ENCODE measurements at regions not wholly inside any gene's neighbourhood (a gene's known extent, or its start where the extent isn't known, plus 50 kb on each side); places are given as distances from the start of the nearest gene placed in this dataset.
A peak's percentile ranks its signal among the peaks of the same experiment; 100 is the strongest.
"Not testable (repeated sequence)": the region's sequence is repeated elsewhere in the genome, so short reads cannot be mapped to it uniquely, and the experiment has no call there.

DNA sequence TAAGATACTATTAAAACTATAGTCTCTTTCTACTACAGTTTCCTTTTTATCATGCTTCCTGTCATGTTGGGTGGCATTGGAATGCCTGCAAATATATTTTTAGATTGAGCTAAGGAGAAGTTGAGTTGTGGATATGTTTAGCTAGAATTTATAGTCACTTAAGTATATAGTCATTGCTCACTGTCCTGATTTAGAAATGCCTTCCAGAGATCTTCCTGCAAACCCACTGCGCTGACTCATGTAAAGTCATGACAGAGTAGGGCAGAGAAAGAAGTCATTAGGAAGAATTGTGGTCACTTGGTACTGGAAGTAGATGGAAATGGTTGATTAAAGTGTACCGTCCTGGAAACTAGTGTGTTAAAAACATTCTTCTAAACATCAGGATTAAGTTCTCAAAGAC is 490.3 kb upstream of the PABPC4L start:
- DNase-seq = no peak

DNA sequence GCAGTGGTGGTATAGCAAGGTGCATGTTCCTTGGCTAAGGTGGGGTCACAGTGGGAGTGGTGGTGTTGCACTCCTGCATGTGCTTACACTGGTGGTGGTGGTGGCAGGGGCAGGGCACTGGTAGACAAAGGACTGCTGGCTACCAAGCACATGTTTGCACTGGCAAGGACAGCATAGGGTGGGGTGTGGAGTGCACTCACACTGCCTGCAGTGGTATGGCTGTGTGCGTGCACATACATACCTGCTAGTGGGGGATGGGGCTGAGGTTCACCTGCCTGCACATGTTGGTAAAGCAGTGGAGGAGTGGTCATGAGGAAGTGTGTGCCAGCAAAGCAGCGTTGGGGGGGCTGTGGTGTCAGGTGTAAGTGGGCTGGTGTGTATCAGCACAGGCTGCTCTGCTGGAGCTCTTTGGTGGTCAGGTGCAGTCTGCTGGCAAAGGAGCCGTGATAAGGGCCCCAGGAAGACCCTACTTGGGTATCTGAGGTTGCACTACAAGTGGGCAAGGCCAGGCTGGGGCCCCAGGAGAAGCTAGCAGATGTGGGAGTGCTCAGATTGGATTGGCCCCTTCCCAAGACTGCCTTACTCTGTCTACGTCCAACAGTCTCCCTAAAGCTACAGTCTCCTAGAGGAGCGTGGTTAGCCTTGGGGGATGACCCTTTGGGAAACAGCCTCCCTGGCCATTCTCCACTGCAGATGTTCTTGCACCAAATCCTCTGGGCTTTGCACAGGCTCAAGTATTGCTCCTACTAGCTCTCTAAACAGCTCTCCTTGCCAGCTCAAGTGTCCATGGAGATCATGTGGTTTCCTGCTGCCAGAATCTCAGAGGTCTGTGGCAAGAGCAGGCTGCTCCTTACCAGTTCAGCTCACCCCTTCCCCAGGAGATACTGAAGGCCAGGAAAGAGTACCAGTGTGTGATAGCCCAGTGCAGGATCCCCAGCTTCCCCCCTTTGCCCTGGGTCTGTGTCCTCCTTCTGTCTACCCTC is 486.3 kb upstream of the PABPC4L start:
- no peak for DNase-seq

DNA sequence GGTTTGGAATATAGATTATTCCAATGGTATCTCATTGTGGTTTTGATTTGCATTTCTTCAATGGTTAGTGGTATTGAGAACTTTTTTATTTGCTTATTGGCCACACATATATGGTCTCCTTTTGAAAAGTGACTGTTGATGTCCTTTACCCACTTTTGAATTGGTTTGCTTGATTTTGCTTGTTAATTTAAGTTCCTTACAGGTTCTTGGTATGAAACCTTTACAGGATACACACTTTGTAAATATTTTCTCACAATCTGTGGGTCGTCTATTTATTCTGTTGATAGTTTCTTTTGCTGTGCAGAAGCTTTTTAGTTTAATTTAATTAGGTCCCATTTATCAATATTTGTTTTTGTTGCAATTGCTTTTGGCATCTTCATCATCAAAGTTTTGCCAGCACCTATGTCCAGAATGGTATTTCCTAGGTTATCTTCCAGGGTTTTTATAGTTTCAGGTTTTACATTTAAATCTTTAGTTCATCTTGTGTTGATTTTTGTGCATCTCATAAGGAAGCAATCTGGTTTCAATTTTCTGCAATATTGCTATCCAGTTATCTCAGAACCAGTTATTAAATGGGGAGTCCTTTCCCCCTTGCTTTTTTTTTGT is 475.7 kb upstream of the PABPC4L start:
- no peak for DNase-seq

DNA sequence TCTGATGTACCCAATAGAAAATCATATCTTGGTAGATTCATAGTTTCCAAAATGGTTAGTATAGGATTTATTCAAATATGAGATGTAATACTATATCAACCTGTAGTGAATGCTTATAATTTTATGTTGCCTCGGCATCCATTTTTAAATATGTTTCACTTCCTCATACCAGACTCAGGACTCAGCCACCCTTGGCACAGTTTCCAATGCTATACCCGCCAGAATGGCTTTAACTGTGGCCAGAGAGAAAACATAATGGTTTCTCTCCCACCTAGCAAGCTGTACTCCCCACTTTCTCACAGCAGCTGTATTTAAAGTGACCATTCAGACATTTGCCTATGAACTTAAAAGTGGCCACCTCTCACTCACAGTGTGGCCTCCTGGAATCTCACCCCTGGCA is 466.6 kb upstream of the PABPC4L start:
- DNase-seq = no peak

DNA sequence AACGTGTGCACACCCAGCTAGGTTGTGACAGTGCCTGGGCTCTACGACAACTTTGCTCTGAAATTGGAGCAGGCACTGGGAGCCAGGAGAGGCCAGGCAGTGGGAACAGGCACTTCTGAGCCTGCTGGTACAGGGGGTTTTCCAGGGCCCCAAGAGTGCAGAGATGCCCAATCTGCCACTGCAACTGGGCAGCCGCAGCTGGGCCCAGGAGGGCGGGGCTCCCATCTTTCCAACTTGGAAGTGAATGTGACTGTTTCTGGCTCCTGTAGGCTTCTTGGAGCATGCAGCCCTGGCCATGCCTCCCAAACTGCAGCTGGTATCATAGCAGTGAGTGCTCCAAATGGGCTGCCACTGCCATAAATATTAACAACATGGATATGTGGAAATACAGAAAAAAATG is 465.1 kb upstream of the PABPC4L start:
- no peak for DNase-seq

DNA sequence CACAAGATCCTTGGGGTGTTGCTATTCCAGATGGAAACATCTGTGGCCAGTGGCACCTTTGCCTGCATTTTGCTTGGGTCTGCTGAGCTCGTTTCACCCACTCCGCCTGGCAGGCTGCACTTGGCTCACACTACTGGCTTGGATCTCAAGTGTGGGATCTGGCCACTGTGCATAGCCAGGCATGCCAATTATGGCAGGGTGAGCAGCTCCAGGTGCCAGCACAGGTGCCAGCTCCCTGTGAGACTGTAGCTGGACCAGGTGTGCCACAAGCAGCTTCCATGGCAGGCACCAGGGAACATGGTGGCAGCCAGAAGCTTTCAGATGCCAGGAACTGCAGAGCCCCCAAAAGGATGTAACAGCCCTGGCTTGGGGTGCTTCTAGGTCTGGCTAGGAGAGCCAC is 463.8 kb upstream of the PABPC4L start:
- DNase-seq = no peak

DNA sequence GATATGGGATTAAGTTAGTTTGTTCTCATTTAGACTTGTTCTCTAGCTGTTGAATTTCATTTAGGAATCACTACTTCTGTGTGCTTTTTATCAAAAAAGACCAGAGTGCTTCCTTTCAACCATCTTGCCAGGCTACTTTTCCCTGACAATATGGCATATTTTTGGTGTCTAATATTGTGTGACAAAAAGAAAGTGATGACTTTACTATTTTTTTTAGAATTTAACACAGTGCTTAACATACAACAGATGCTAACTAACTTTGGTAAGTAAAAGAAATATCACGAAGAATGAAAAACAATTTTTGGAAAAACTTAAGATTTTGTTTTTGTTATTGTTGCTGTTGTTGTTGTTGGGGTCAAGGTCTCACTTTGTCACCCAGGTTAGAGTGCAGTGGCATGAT is 462.2 kb upstream of the PABPC4L start:
- no peak for DNase-seq

DNA sequence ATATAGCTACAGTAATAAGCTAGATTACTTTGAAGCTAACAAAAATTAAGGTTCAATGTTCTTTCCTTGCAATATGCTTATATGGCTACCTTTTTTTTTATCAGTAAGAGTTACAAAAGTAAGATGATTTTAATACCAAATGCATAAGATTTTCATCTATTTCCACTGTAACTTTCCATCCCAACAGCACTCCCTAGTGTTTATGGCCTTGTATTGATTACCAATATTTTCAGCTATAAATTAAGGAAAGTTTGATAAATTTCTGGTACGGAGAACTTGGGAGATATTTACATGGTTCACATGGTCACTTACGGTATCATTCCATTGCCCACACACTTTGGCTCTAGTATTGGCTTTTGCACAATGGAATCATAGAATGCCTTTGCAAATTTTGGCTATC is 448.9 kb upstream of the PABPC4L start:
- DNase-seq = no peak

DNA sequence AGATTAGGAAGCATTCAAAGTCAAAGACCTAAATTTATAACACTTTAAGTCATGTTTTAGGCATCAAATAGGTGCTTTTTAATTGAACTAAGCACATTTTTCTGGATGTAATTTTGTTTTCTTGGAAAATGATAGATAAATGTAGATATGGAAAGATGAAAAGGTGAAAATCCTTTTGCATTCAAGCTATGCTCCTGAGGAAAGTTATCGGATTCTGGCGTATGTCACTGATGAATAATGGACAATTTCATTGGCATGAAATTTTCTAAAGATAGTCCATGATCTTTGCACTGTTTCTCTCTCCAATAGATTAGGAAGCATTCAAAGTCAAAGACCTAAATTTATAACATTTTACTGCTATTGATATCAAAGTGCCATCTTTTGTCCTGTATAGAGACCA is 444.2 kb upstream of the PABPC4L start:
- no peak for DNase-seq

DNA sequence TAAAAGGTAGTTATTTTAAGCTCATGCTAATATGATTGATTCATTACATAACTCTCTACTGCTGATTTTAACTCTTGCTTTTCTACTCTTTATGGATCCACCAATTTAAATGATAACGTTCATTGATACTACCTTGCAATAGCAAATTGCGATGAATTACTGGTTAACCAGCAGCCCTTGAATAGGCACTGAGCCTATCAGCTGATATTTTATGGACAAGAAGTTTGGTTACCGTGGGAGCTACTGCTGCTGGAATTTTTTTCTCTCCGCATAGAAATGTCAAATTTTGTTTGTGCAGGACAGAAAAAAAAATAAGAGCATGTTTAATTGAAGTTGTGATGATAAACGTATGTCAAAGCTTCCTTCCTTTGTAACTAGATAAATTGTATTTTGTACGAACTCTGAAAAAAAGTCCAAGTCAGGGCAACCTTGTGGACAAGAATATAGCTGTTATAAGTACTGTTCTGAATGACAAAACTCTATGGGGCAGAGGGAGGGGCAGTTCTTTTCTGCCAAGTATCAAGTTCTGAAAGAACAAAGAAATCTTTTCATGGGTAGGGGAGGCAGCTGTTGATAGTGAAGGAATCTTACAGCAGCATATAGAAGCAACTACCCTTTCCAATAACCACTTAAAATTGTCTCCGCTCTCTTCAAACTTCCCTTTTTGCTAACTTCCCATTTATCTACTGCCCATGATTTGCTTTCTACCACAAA is 434.9 kb upstream of the PABPC4L start:
- no peak for DNase-seq

DNA sequence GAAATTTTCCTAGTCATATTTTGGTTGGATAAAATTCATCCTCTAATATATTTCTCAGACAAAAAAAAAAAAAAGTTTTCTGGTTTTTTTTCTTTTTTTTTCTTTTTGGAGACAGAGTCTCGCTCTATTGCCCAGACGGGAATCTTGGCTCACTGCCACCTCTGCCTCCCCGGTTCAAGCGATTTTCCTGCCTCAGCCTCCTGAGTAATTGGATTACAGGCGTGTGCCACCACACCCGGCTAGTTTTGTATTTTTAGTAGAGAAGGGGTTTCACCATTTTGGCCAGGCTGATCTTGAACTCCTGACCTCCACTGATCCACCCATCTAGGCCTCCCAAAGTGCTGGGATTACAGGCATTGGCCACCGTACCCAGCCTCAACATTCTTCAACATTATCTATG is 432.7 kb upstream of the PABPC4L start:
- no peak for DNase-seq

DNA sequence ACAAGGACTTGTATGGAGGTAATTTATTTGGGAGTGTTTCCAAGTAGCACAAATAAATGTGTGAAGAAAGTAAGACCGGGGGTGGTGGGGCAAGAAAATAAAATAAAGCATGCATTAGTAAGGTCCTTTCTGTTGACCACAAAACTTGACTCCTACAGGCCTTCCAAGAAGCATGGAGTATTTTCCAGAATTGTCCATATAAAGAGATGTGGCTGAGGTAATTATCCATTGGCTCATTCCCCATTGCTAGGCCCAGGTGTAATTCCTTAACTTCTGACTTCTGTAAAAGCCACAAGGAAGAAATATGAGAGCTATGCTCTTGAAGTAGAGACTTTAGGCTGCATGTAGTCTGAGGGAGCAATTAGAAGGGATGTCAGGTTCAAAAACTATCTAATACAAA is 430.5 kb upstream of the PABPC4L start:
- DNase-seq = no peak

DNA sequence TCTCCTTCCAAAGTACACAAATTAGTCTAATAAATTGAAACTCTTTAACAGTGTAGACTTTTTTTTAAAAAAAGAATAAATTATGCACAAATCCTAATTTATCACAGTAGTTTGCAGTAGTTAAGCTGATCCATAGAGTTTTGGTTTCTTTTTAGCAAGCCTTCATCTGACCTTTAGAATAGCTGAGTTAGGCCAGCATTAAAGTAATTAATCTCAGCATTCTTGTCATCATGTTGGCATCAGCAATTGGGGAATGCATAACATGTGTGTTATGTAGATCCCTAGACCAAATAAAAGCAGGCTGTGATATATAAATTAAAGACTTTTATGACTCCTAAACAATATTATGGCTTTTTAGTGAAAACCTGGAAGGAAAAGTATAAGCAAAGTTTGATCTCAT is 426.5 kb upstream of the PABPC4L start:
- no peak for DNase-seq

DNA sequence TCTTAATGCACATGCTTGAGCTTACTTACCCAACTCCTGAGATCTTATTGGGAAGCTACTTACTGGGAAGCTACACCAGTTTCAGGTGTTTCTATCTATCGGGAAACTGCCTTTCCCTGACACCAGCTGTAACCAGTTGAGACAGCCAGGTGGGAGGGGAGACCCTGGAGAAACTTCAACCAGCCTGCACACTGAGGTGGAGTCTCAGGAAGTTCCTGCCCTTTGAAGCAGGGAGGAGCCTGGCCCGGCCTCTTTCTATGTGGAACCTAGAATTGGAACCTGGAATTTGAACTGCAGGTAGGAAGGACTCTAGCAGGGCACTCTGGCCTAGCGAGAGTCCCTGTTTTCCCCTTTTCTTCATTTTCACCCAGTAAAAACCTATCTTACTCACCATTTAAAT is 425.8 kb upstream of the PABPC4L start:
- no peak for DNase-seq

DNA sequence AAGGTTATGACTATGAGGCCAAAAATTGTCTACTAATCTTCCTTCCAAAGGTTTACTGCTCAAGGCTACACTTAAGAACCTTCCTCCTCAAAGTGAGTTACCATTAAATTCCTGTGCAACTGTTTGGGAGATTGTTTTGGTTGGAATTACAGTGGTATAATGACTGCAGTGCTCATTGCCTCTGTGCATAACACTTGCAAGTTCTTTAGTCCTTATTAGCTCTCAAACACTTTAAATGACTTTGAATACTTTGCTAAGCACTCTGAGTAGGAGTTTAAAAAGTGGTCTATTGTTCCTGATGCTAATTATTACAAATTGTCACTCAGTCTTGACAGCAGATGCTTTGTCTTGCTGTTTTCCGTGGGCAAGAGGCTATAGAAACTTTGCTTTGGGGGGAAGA is 422.8 kb upstream of the PABPC4L start:
- no peak for DNase-seq

DNA sequence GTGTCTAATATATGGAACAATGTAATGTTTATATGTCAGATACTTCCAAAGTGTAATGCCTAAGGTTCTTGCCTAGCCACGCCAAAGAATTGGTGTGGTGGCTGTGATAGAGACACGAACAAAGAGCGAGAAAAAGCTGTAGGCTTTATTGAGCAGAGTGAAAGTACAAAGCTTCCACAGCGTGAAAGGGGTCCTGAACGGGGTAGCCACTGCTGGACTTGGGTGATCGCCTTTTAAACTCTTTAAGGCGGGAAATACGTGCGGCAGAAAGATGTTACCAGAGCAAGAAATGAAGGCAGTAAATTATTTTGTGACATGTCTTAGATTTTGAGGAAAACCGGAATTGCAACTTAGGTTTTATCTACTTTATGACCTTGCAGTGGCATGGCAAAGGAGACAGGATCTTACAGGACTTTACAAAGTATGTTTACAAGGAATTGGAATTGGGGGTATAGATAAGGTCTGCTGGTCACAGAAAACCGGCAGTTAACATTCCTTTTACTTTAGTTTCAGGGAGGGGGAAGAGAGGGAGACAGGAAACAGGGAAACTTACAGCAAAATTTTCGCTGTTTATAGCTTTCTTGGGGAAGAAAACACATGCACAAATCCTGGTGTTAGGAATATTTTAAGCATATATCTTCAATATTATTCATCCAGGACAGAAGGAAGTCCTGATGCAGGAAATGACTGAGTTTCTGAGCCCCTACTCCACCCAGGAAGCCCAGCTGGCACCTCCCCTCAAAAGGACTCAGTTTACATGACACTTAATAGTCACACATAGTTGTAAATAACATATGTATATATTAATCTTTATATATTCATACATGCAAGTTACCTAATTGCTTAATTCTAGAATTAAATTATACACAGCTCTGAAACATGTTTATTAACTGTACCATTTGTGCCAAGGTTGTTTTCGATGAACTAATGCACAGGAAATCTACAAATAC is 421.3 kb upstream of the PABPC4L start:
- not testable (repeated sequence) for DNase-seq

DNA sequence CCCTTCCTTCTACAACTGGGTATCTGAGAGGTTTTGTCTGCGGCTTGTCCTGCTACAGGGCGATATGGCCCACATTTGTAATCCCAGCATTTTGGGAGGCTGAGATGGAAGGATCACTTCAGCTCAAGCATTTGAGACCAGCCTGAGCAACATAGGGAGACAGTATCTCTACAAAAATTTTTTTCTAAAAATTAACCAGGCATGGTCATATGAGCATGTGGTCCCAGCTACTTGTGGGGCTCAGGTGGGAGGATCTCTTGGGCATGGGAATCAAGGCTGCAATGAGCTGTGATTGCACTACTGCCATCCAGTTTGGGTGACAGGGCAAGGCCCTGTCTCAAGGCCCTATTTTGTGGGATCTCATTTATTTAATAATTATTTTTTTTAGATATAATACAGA is 420.6 kb upstream of the PABPC4L start:
- DNase-seq = no peak

DNA sequence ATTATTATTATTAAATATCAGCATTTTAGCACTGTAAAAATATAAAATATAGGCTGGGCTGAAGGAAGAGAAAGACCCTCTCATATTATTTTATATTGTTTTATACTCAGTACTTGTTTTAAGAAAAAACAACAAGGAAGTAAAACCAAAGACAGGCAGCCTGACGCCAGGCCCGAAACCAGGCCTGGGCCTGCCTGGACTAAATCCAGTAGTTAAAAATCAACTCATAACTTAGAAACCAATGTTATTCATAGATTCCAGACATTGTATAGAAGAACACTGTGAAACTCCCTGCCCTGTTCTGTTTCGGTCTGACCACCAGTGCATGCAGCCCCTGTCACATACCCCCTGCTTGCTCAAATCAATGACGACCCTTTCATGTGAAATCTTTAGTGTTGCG is 420.1 kb upstream of the PABPC4L start:
- DNase-seq = not testable (repeated sequence)

DNA sequence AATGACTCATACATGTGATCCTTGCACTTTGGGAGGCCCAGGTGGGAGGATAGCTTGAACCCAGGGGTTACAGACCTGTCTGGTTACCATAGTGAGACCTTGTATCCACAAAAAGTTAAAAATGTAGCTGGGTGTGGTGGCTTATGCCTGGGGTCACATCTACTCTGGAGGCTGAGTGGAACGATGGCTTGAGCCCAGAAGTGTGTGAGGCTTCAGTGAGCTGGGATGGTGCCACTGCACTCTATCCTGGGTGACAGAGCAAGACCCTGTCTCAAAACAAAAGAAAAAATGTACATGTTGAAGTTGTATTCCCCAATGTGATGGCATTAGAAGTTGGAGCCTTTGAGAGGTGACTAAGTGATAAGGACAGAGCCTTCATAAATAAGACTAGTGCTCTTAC is 409.4 kb upstream of the PABPC4L start:
- no peak for DNase-seq

DNA sequence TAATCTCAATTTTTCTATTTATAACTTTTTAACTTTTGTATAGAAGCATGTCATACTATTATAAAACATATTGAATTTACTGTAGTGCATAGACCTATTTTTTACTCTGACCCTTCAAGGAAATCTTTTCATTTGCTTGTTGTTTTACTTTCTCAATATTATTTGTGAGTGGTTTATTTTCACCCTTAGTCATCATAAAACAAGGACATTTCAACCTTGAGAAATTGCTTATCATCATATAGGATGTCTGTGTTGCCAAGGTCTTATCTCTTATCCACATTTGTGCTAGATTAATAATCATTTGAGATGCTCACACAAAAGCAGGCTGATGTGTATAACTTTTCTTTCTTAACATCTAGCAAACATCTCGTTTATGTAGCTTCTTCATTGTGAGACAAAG is 408.6 kb upstream of the PABPC4L start:
- no peak for DNase-seq

DNA sequence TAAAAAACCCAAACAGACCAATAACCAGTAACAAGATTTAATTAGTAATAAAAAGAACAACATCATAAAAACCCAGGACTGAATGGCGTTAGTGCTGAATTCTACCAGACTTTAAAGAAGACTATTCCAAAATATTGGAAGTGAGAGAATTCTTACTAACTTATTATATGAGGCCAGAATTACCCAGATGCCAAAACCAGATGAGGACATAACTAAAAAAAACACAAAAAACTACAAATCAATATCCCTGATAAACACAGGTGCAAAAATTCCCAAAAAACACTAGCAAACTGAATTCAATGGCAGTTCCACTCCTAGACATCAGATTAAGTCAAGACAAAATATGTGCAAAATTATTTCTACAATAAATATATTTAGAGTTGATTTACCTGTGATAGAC is 400.1 kb upstream of the PABPC4L start:
- DNase-seq = no peak

DNA sequence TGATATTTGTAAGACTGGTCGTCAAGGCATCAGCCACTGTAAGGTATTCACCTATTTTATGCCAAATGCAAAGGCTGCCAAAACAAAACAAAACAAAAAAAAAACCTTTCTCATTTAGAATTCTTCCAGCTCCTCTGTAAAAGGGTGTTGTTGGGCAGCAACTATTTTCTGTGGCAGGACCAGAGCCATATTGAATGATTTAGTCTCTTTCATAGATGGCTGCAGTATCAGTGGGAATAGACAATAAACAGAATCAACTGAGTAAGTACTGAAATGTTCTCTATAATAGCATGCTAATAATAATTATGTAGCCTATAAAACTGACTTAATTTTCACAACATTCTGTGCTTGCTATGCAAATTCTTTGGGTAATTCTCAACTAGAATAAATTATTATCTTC is 389.7 kb upstream of the PABPC4L start:
- DNase-seq = no peak

DNA sequence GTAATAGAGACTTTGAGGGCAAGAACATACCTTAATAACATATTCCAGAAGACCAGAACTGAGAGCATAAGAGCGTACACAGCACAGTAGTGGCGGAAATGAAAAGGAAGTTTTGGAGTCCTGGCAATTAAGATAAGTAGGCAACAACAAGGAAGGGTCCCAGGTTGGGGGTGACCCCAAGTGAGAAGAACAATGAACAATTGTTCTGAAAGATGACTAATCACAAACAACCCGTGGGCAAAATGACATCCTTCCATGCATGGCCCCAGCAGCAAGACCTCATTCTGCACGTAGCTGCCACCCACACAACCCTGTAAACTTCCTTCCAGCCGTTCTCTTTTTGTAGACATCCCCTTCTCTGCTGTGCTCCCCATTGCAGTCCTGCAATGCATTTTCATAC is 384.4 kb upstream of the PABPC4L start:
- peak; percentile 21 for DNase-seq
